Smooth muscle cell (in vitro differentiated cells): ENCODE measurements at regions not wholly inside any gene's neighbourhood (a gene's known extent, or its start where the extent isn't known, plus 50 kb on each side); places are given as distances from the start of the nearest gene placed in this dataset.

Source experiments
- DNase-seq: peaks from one replicate; lab custom pipeline; 2025; ENCODE audit not compliant: unreplicated experiment; lab: John Stamatoyannopoulos, UW
- H2AFZ ChIP-seq: fragments of 200-600 bp; sonication (generic); 2 replicates; pipeline ENCODE4 v1.6.0; 2016; ENCODE audit warnings: antibody characterized with exemption, low read depth, mild to moderate bottlenecking
- H3F3A ChIP-seq: fragments of 200-600 bp; sonication (generic); 2 replicates; pipeline ENCODE4 v1.6.0; 2017; ENCODE audit warnings: antibody characterized with exemption, low read depth
- H3K27ac ChIP-seq: fragments of 200-600 bp; sonication (generic); 2 replicates; pipeline ENCODE4 v1.5.1; 2016; ENCODE audit warnings: low read depth, mild to moderate bottlenecking
- H3K27me3 ChIP-seq: fragments of 200-600 bp; sonication (generic); 2 replicates; pipeline ENCODE4 v1.6.1; 2016; ENCODE audit warnings: low read depth, mild to moderate bottlenecking
- H3K36me3 ChIP-seq: fragments of 200-600 bp; sonication (generic); 2 replicates; pipeline ENCODE4 v1.5.1; 2016; ENCODE audit warnings: low read depth
- H3K4me1 ChIP-seq: fragments of 200-600 bp; sonication (generic); 2 replicates; pipeline ENCODE4 v1.5.1; 2016; ENCODE audit warnings: low read depth
- H3K4me2 ChIP-seq: fragments of 200-600 bp; sonication (generic); 2 replicates; pipeline ENCODE4 v1.6.0; 2016; ENCODE audit warnings: mild to moderate bottlenecking
- H3K4me3 ChIP-seq: fragments of 200-600 bp; sonication (generic); 2 replicates; pipeline ENCODE4 v1.5.1; 2016; ENCODE audit warnings: mild to moderate bottlenecking
- H3K79me2 ChIP-seq: fragments of 200-600 bp; sonication (generic); 2 replicates; pipeline ENCODE4 v1.6.0; 2016; ENCODE audit warnings: low read depth, mild to moderate bottlenecking
- H3K9ac ChIP-seq: fragments of 200-600 bp; sonication (generic); 2 replicates; pipeline ENCODE4 v1.6.0; 2016; ENCODE audit warnings: low read depth
- H3K9me3 ChIP-seq: fragments of 200-600 bp; sonication (generic); replicated peaks from 2 replicates; pipeline ENCODE4 v1.5.1; 2016; ENCODE audit warnings: low read depth
- H4K20me1 ChIP-seq: fragments of 200-600 bp; sonication (generic); 2 replicates; pipeline ENCODE4 v1.6.0; 2016; ENCODE audit warnings: low read depth
- WGBS: methylation state at CpG from one replicate; pipeline ENCODE4 v1.1.7; 2016; ENCODE audit warnings: low lambda C conversion rate; 5-methylcytosine and 5-hydroxymethylcytosine counted together
- TF ChIP-seq, protein P1 (sequence below): fragments of 200-600 bp; sonication (generic); IDR thresholded peaks from 2 replicates; pipeline ENCODE4 v1.5.1; 2017; ENCODE audit warnings: borderline replicate concordance, mild to moderate bottlenecking, antibody characterized with exemption; ENCODE audit not compliant: insufficient read depth, poor library complexity, severe bottlenecking

GRCh38 chr10:59959504-59960018, 53.2 kb upstream of the CCDC6 start:
- peak overlapping the region; percentile 59 for H3K27ac ChIP-seq
- H3K9me3 ChIP-seq: no peaks in the 10 kb centered on the region
- no peak for DNase-seq
- 22% methylated on average over 4 of the region's 4 CpGs for WGBS
- no peaks in the 10 kb centered on the region for H3K27me3 ChIP-seq
- no peak overlapping the region for H3K4me3 ChIP-seq
- H3K4me1 ChIP-seq: no peaks in the 10 kb centered on the region
- H3K9ac ChIP-seq: no peak overlapping the region
- peak overlapping the region; percentile 22 for H2AFZ ChIP-seq
- H3K36me3 ChIP-seq: no peaks in the 10 kb centered on the region
- TF ChIP-seq, protein P1, sequence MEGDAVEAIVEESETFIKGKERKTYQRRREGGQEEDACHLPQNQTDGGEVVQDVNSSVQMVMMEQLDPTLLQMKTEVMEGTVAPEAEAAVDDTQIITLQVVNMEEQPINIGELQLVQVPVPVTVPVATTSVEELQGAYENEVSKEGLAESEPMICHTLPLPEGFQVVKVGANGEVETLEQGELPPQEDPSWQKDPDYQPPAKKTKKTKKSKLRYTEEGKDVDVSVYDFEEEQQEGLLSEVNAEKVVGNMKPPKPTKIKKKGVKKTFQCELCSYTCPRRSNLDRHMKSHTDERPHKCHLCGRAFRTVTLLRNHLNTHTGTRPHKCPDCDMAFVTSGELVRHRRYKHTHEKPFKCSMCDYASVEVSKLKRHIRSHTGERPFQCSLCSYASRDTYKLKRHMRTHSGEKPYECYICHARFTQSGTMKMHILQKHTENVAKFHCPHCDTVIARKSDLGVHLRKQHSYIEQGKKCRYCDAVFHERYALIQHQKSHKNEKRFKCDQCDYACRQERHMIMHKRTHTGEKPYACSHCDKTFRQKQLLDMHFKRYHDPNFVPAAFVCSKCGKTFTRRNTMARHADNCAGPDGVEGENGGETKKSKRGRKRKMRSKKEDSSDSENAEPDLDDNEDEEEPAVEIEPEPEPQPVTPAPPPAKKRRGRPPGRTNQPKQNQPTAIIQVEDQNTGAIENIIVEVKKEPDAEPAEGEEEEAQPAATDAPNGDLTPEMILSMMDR: no peak
- H3K4me2 ChIP-seq: no peak overlapping the region
- no peaks in the 10 kb centered on the region for H3F3A ChIP-seq
- H3K79me2 ChIP-seq: no peaks in the 10 kb centered on the region
- H4K20me1 ChIP-seq: no peaks in the 10 kb centered on the region

DNA sequence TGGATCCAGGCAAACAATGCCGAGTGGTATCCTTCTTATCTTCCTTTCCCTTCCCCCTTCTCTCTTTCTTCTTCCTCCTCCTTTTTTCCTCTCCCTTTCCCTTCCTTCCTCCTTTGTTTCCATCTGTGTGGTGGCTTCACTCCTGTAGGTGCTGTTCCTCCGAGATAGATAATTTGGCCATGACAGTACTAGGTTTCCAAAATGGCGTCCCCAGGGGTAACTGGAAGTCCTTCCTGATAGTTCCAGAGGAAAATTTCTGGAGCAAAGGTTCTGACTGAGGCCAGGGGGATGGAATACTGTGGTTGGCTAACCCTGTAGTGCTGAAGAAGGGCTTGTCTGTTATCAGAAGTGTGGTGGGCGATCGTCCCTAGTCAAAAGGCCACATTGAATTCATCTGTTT, 52.5 kb upstream of the CCDC6 start:
- Histone ChIP-seq H3F3A (peaks cover 3% of the 10 kb centered on the region), H3K36me3 (no peaks in the 10 kb centered on the region), H4K20me1 (no peaks in the 10 kb centered on the region), H3K4me2 (no peak overlapping the region), H3K27ac (no peak overlapping the region), H3K4me1 (no peaks in the 10 kb centered on the region), H3K9ac (no peak overlapping the region), H3K27me3 (no peaks in the 10 kb centered on the region), H3K9me3 (no peaks in the 10 kb centered on the region), H3K4me3 (no peak overlapping the region), H2AFZ (peak overlapping the region; percentile 18), H3K79me2 (no peaks in the 10 kb centered on the region)
- DNase-seq: no peak
- TF ChIP-seq, protein P1: no peak
- WGBS: 73% methylated on average over 5 of the region's 5 CpGs

GRCh38 chr10:59957975-59958374, 51.6 kb upstream of the CCDC6 start:
- Histone ChIP-seq H3K27ac (no peak overlapping the region), H3K27me3 (no peaks in the 10 kb centered on the region), H3K4me1 (no peaks in the 10 kb centered on the region), H3K79me2 (no peaks in the 10 kb centered on the region), H3F3A (peaks cover 3% of the 10 kb centered on the region), H3K4me2 (no peak overlapping the region), H3K4me3 (no peak overlapping the region), H4K20me1 (no peaks in the 10 kb centered on the region), H2AFZ (no peak overlapping the region), H3K9ac (no peak overlapping the region), H3K9me3 (no peaks in the 10 kb centered on the region), H3K36me3 (no peaks in the 10 kb centered on the region)
- TF ChIP-seq, protein P1: no peak
- DNase-seq: no peak
